K562 (cell line): ENCODE measurements at regions not wholly inside any gene's neighbourhood (a gene's known extent, or its start where the extent isn't known, plus 50 kb on each side); places are given as distances from the start of the nearest gene placed in this dataset.
A peak's percentile ranks its signal among the peaks of the same experiment; 100 is the strongest.

Experiments used
- ARNT ChIP-seq, 2 experiments: fragments of 450-650 bp; IDR thresholded peaks; 2 replicates each; pipeline ENCODE4 v1.6.1; 2016; ENCODE audit warnings: mild to moderate bottlenecking in 1 of 2
- BCL6 ChIP-seq: fragments of 250-450 bp; sonication (Bioruptor Pico); IDR thresholded peaks from 2 replicates; pipeline ENCODE4 v1.4.0; 2020
- ESRRA ChIP-seq: fragments of 450-650 bp; IDR thresholded peaks from 2 replicates; pipeline ENCODE4 v1.6.1; 2014; ENCODE audit warnings: low read depth, mild to moderate bottlenecking, moderate library complexity, borderline replicate concordance
- EWSR1 ChIP-seq: fragments of 450-650 bp; IDR thresholded peaks from 2 replicates; pipeline ENCODE4 v1.6.1; 2018; ENCODE audit warnings: borderline replicate concordance, mild to moderate bottlenecking, low read depth, moderate library complexity; ENCODE audit not compliant: partially characterized antibody
- FOXM1 ChIP-seq, 2 experiments: fragments of 450-650 bp in 1 of 2; sonication (generic) in 1 of 2; formaldehyde crosslinking in 1 of 2; IDR thresholded peaks; 2 replicates each; pipeline versions ENCODE4 v1.6.1 to v1.9.0; 2017 to 2022; ENCODE audit warnings: low read depth in 2 of 2, mild to moderate bottlenecking in 2 of 2, missing genetic modification reagents in 1 of 2, moderate library complexity in 1 of 2
- HDGF ChIP-seq: fragments of 450-650 bp; IDR thresholded peaks from 2 replicates; pipeline ENCODE4 v1.6.1; 2016
- MAFK ChIP-seq: IDR thresholded peaks from 2 replicates; pipeline ENCODE4 v1.6.1; 2011; ENCODE audit warnings: low read length, improper control_type of control experiment
- RAD21 ChIP-seq, 2 experiments: fragments of 250-450 bp in 1 of 2; fragments of 450-650 bp in 1 of 2; sonication (Bioruptor Pico) in 1 of 2; formaldehyde crosslinking in 1 of 2; IDR thresholded peaks in 1 of 2; conservative IDR thresholded peaks in 1 of 2; 2 replicates each; pipeline versions ENCODE4 v1.4.0 to v1.8.0; 2020 to 2022; ENCODE audit warnings: mild to moderate bottlenecking in 2 of 2, moderate library complexity in 1 of 2
- SAFB ChIP-seq: fragments of 200-400 bp; formaldehyde crosslinking; IDR thresholded peaks from 2 replicates; pipeline ENCODE4 v1.6.1; 2017; ENCODE audit warnings: low read depth, low read length, borderline replicate concordance
- SMARCA4 ChIP-seq: fragments of 450-650 bp; IDR thresholded peaks from 2 replicates; pipeline ENCODE4 v1.6.1; 2016
- SREBF1 ChIP-seq: fragments of 150-350 bp; IDR thresholded peaks from 2 replicates; pipeline ENCODE4 v1.6.1; 2014; ENCODE audit warnings: antibody characterized with exemption, low read depth, low read length, borderline replicate concordance
- STAG1 ChIP-seq: sonication (generic); formaldehyde crosslinking; IDR thresholded peaks from 2 replicates; pipeline ENCODE4 v1.5.0; 2020; ENCODE audit warnings: missing genetic modification reagents, borderline replicate concordance
- TBP ChIP-seq: optimal IDR thresholded peaks from 2 replicates; pipeline ENCODE3; 2011; ENCODE audit warnings: low read depth, low read length, improper control_type of control experiment
- ZNF124 ChIP-seq: sonication (generic); formaldehyde crosslinking; IDR thresholded peaks from 2 replicates; pipeline ENCODE4 v1.8.1; 2022; ENCODE audit warnings: missing genetic modification reagents
- ZNF311 ChIP-seq: fragments of 250-450 bp; sonication (Bioruptor Pico); IDR thresholded peaks from 2 replicates; pipeline ENCODE4 v1.4.0; 2020; ENCODE audit warnings: mild to moderate bottlenecking, moderate library complexity
- ZNF586 ChIP-seq: fragments of 450-650 bp; formaldehyde crosslinking; conservative IDR thresholded peaks from 2 replicates; pipeline ENCODE4 v1.4.0; 2020; ENCODE audit warnings: mild to moderate bottlenecking, moderate library complexity
- TF ChIP-seq, protein P1 (sequence below): sonication (generic); formaldehyde crosslinking; IDR thresholded peaks from 2 replicates; pipeline ENCODE4 v1.8.1; 2023; ENCODE audit warnings: mild to moderate bottlenecking, missing genetic modification reagents
- TF ChIP-seq, protein P2 (sequence below): sonication (generic); IDR thresholded peaks from 2 replicates; pipeline ENCODE4 v1.6.1; 2016
- TF ChIP-seq, protein P3 (sequence below): fragments of 250-450 bp; sonication (Bioruptor Pico); IDR thresholded peaks from 2 replicates; pipeline ENCODE4 v1.5.1; 2021; ENCODE audit warnings: mild to moderate bottlenecking
- TF ChIP-seq, protein P4 (sequence below): IDR thresholded peaks from 2 replicates; pipeline ENCODE4 v1.6.1; 2014; ENCODE audit warnings: antibody characterized with exemption
- TF ChIP-seq, protein P5 (sequence below): fragments of 450-650 bp; IDR thresholded peaks from 2 replicates; pipeline ENCODE4 v1.7.0; 2016; ENCODE audit warnings: borderline replicate concordance

DNA sequence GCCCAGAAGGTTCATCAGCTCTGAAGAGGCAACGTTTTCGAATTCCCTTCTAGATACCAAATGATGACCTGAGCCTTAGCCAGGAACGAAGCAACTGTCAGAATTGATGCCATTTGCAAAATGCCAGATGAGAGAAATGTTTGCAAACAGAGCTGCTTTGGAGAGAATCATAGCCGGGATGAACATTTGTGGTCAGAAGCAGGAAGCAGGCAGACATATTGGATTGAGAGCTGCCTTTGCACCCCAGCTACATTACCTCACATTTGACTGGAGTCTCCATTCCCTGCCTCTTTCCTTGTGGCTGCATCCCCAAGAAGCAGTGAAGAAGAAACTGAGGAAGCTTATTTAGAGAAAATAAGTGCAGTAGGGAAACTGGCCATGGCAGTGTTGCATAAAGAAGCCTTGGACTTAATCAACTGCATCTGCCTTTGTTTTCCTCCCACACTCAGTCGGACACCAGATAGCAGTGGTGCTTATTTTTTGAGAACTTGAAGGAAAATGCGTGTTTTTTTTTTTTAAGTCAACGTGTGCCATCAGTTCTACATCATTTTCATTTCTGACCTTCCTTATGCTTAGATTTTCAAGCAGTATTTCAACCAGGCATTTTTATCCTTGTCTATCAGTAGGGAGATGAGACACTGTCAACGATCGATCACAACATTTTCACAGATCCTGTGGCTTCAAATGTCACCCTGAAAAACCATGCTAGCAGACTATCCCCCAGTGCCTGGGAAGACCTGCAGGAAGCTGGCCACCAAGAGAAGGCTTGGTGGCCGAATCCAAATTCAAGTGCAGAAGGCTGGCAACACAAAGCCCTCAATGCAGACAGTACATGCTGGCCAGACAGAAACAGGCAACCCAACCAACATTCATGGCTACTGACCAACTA, 541.2 kb upstream of the JARID2 start (continued):
- no peak for TF ChIP-seq FOXM1 (IDR thresholded peaks at IDR 0.05; ENCODE audit: low read depth)
- TF ChIP-seq FOXM1 (CRISPR knock-in tag; IDR thresholded peaks at IDR 0.05; ENCODE audit: low read depth), result no peak
- TF ChIP-seq ZNF586, result no peak
- TF ChIP-seq TBP, result no peak
- no peak for TF ChIP-seq ZNF124 (CRISPR knock-in tag)
- TF ChIP-seq SAFB, result no peak
- TF ChIP-seq, protein P1, sequence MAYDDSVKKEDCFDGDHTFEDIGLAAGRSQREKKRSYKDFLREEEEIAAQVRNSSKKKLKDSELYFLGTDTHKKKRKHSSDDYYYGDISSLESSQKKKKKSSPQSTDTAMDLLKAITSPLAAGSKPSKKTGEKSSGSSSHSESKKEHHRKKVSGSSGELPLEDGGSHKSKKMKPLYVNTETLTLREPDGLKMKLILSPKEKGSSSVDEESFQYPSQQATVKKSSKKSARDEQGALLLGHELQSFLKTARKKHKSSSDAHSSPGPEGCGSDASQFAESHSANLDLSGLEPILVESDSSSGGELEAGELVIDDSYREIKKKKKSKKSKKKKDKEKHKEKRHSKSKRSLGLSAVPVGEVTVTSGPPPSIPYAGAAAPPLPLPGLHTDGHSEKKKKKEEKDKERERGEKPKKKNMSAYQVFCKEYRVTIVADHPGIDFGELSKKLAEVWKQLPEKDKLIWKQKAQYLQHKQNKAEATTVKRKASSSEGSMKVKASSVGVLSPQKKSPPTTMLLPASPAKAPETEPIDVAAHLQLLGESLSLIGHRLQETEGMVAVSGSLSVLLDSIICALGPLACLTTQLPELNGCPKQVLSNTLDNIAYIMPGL (CRISPR knock-in tag), result no peak
- TF ChIP-seq MAFK, result no peak
- TF ChIP-seq HDGF, result no peak
- TF ChIP-seq, protein P2, sequence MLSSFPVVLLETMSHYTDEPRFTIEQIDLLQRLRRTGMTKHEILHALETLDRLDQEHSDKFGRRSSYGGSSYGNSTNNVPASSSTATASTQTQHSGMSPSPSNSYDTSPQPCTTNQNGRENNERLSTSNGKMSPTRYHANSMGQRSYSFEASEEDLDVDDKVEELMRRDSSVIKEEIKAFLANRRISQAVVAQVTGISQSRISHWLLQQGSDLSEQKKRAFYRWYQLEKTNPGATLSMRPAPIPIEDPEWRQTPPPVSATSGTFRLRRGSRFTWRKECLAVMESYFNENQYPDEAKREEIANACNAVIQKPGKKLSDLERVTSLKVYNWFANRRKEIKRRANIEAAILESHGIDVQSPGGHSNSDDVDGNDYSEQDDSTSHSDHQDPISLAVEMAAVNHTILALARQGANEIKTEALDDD, result no peak
- no peak for TF ChIP-seq EWSR1
- TF ChIP-seq SREBF1, result no peak
- TF ChIP-seq ESRRA, result no peak
- TF ChIP-seq, protein P3, sequence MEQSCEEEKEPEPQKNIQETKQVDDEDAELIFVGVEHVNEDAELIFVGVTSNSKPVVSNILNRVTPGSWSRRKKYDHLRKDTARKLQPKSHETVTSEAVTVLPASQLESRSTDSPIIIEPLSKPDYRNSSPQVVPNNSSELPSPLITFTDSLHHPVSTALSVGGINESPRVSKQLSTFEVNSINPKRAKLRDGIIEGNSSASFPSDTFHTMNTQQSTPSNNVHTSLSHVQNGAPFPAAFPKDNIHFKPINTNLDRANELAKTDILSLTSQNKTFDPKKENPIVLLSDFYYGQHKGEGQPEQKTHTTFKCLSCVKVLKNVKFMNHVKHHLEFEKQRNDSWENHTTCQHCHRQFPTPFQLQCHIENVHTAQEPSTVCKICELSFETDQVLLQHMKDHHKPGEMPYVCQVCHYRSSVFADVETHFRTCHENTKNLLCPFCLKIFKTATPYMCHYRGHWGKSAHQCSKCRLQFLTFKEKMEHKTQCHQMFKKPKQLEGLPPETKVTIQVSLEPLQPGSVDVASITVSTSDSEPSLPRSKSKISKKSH (CRISPR knock-in tag), result no peak
- TF ChIP-seq BCL6 (CRISPR knock-in tag), result no peak
- TF ChIP-seq ARNT (IDR thresholded peaks at IDR 0.05), result no peak
- TF ChIP-seq, protein P4, sequence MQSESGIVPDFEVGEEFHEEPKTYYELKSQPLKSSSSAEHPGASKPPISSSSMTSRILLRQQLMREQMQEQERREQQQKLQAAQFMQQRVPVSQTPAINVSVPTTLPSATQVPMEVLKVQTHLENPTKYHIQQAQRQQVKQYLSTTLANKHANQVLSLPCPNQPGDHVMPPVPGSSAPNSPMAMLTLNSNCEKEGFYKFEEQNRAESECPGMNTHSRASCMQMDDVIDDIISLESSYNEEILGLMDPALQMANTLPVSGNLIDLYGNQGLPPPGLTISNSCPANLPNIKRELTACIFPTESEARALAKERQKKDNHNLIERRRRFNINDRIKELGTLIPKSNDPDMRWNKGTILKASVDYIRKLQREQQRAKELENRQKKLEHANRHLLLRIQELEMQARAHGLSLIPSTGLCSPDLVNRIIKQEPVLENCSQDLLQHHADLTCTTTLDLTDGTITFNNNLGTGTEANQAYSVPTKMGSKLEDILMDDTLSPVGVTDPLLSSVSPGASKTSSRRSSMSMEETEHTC, result no peak
- TF ChIP-seq, protein P5, sequence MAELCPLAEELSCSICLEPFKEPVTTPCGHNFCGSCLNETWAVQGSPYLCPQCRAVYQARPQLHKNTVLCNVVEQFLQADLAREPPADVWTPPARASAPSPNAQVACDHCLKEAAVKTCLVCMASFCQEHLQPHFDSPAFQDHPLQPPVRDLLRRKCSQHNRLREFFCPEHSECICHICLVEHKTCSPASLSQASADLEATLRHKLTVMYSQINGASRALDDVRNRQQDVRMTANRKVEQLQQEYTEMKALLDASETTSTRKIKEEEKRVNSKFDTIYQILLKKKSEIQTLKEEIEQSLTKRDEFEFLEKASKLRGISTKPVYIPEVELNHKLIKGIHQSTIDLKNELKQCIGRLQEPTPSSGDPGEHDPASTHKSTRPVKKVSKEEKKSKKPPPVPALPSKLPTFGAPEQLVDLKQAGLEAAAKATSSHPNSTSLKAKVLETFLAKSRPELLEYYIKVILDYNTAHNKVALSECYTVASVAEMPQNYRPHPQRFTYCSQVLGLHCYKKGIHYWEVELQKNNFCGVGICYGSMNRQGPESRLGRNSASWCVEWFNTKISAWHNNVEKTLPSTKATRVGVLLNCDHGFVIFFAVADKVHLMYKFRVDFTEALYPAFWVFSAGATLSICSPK, result no peak
- peak; percentile 19 to 25; a peak in 3 of 4 replicates for TF ChIP-seq RAD21 (CRISPR knock-in tag; conservative IDR thresholded peaks at IDR 0.05 in 1 of 2, IDR thresholded peaks at IDR 0.05 in 1 of 2)
- TF ChIP-seq ZNF311 (CRISPR knock-in tag), result no peak
- peak; percentile 41; the same call in 1 of the 2 replicates for TF ChIP-seq SMARCA4
- TF ChIP-seq STAG1 (CRISPR knock-in tag), result no peak
